ENCODE measurements at regions not wholly inside any gene's neighbourhood (a gene's known extent, or its start where the extent isn't known, plus 50 kb on each side); places are given as distances from the start of the nearest gene placed in this dataset.

GRCh38 chrX:110924871-110925270, 129.3 kb upstream of the CHRDL1 start:
- TF ChIP-seq CTCF (IDR thresholded peaks at IDR 0.05; ENCODE audit: low read depth, low read length) (no peak), MAX (IDR thresholded peaks at IDR 0.05; ENCODE audit: low read depth, low read length) (no peak)

Measured in NB4 (cell line).